SU-DHL-6 (cell line): ENCODE measurements at regions not wholly inside any gene's neighbourhood (a gene's known extent, or its start where the extent isn't known, plus 50 kb on each side); places are given as distances from the start of the nearest gene placed in this dataset.

Experiments
- H2AFZ ChIP-seq: fragments of 200-600 bp; sonication (generic); 2 replicates; pipeline ENCODE4 v1.6.1; 2014; ENCODE audit warnings: low read depth, mild to moderate bottlenecking, moderate library complexity, mixed read lengths, antibody characterized with exemption, low read length; ENCODE audit not compliant: severe bottlenecking
- H3F3A ChIP-seq: fragments of 200-600 bp; shearing (Covaris generic); 2 replicates; pipeline ENCODE4 v1.6.0; 2016; ENCODE audit warnings: antibody characterized with exemption, mild to moderate bottlenecking; ENCODE audit not compliant: insufficient read depth
- H3K27ac ChIP-seq: fragments of 200-600 bp; sonication (generic); 2 replicates; pipeline ENCODE4 v1.5.1; 2016; ENCODE audit warnings: low read depth, mild to moderate bottlenecking, low read length, moderate library complexity, mixed read lengths
- H3K27me3 ChIP-seq: fragments of 200-600 bp; sonication (generic), shearing (Covaris generic); 2 replicates; pipeline ENCODE4 v1.6.0; 2014; ENCODE audit warnings: mild to moderate bottlenecking, low read length
- H3K36me3 ChIP-seq: fragments of 200-600 bp; sonication (generic); 2 replicates; pipeline ENCODE4 v1.6.1; 2014; ENCODE audit warnings: mild to moderate bottlenecking, low read length, mixed read lengths
- H3K4me2 ChIP-seq: fragments of 300-600, 200-600 bp; shearing (Covaris generic), sonication (generic); 2 replicates; pipeline ENCODE4 v1.6.0; 2014; ENCODE audit warnings: low read length, low read depth, mild to moderate bottlenecking; ENCODE audit not compliant: poor library complexity, severe bottlenecking
- H3K4me3 ChIP-seq: fragments of 200-600 bp; sonication (generic); 2 replicates; pipeline ENCODE4 v1.5.1; 2014; ENCODE audit warnings: antibody characterized with exemption, low read length, mild to moderate bottlenecking, mixed read lengths; ENCODE audit not compliant: insufficient read depth, poor library complexity, severe bottlenecking
- H3K79me2 ChIP-seq: fragments of 200-600 bp; sonication (generic); 2 replicates; pipeline ENCODE4 v1.6.1; 2014; ENCODE audit warnings: mild to moderate bottlenecking, low read length, moderate library complexity; ENCODE audit not compliant: insufficient read depth
- H3K9ac ChIP-seq: fragments of 200-600 bp; sonication (generic); 2 replicates; pipeline ENCODE4 v1.7.0; 2014; ENCODE audit warnings: mild to moderate bottlenecking, low read length
- H3K9me2 ChIP-seq: fragments of 200-600 bp; sonication (generic); replicated peaks from 2 replicates; pipeline ENCODE4 v1.6.1; 2014; ENCODE audit warnings: low read length; ENCODE audit not compliant: insufficient read depth
- H3K9me3 ChIP-seq: fragments of 200-600 bp; sonication (generic); 2 replicates; pipeline ENCODE4 v1.6.1; 2014; ENCODE audit warnings: low read length, mixed read lengths; ENCODE audit not compliant: insufficient read depth
- H4K20me1 ChIP-seq: fragments of 200-600 bp; sonication (generic); 2 replicates; pipeline ENCODE4 v1.6.1; 2014; ENCODE audit warnings: low read depth, mild to moderate bottlenecking, antibody characterized with exemption, low read length, moderate library complexity, mixed read lengths
- EZH2phosphoT487 ChIP-seq: fragments of 200-600 bp; sonication (generic), shearing (Covaris generic); conservative IDR thresholded peaks from 2 replicates; pipeline ENCODE4 v1.6.1; 2018; ENCODE audit warnings: mild to moderate bottlenecking, antibody characterized with exemption, low read length, moderate library complexity, mixed read lengths
- TF ChIP-seq, protein P1 (sequence below): fragments of 200-600 bp; sonication (generic); IDR thresholded peaks from one replicate; pipeline ENCODE4 v1.5.1; 2017; ENCODE audit warnings: antibody characterized with exemption, mild to moderate bottlenecking, low read length, moderate library complexity; ENCODE audit not compliant: insufficient read depth, poor library complexity, severe bottlenecking

DNA sequence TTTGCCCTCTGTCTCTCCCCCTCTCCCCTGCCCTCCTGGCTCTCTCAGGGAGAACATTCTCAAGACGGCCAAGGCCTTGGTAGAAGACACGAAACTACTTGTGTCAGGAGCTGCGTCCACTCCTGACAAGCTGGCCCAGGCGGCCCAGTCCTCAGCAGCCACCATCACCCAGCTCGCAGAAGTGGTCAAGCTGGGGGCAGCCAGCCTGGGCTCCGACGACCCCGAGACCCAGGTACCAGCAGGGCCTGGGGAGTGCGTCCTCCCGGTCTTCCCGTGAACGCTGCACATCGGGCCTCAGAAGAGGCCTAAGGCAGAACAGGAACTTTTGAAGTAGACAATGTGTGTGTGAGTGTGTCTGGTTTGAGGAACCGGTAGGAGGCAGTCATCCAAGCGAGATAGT lies 245.4 kb upstream of the TPM1 start:
- H3K9ac ChIP-seq = no peak overlapping the region
- no peak overlapping the region for H2AFZ ChIP-seq
- H3F3A ChIP-seq = no peaks in the 10 kb centered on the region
- no peak overlapping the region for H3K4me2 ChIP-seq
- no peaks in the 10 kb centered on the region for H3K79me2 ChIP-seq
- H3K4me3 ChIP-seq = no peak overlapping the region
- H3K9me3 ChIP-seq = no peaks in the 10 kb centered on the region
- no peaks in the 10 kb centered on the region for H3K27me3 ChIP-seq
- TF ChIP-seq, protein P1, sequence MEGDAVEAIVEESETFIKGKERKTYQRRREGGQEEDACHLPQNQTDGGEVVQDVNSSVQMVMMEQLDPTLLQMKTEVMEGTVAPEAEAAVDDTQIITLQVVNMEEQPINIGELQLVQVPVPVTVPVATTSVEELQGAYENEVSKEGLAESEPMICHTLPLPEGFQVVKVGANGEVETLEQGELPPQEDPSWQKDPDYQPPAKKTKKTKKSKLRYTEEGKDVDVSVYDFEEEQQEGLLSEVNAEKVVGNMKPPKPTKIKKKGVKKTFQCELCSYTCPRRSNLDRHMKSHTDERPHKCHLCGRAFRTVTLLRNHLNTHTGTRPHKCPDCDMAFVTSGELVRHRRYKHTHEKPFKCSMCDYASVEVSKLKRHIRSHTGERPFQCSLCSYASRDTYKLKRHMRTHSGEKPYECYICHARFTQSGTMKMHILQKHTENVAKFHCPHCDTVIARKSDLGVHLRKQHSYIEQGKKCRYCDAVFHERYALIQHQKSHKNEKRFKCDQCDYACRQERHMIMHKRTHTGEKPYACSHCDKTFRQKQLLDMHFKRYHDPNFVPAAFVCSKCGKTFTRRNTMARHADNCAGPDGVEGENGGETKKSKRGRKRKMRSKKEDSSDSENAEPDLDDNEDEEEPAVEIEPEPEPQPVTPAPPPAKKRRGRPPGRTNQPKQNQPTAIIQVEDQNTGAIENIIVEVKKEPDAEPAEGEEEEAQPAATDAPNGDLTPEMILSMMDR = no peak
- no peak for TF ChIP-seq EZH2phosphoT487
- H3K9me2 ChIP-seq = no peaks in the 10 kb centered on the region
- H3K27ac ChIP-seq = no peak overlapping the region
- no peaks in the 10 kb centered on the region for H4K20me1 ChIP-seq
- H3K36me3 ChIP-seq = no peaks in the 10 kb centered on the region

DNA sequence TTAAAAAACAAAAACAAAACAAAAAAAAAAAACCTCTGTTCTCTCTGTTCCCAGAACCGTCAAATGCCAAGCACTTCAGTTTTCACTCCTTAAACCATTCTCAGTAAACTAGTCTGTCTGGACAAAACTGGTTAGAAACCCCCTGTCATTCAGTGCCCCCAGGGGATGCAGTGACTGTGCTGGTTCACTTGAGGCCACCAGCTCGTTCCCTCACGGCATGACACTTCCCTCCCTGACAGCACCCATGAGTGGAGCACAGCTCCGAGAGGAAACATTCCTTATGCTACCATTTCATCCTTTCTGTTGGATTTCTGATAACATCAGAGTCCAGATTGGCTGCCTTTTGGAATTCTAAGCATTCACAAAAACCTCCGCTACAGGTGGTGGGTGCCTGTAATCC lies 244.0 kb upstream of the TPM1 start:
- H3K4me3 ChIP-seq = no peak overlapping the region
- TF ChIP-seq, protein P1 = no peak
- TF ChIP-seq EZH2phosphoT487 = no peak
- H3K4me2 ChIP-seq = no peak overlapping the region

DNA sequence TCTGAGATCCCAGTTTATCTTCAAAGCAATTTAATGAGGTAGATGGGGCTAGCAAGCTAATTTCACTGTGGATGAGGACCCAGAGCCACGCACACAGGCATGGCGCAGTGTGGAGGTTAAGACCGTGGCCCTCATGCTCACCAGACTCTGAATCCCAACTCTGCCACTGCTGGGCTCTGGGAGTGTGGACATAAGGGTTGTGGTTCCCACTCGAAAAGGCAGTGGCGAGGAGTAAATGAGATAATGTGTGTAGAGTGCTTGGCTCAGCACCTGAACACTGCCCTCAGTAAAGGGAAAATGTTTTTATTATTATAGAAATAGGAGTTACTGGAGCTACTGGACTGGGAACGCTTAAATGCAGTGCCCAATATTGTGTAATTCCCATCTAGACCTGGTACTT lies 243.5 kb upstream of the TPM1 start:
- Histone ChIP-seq H3K9me3 (no peaks in the 10 kb centered on the region), H3K27me3 (no peaks in the 10 kb centered on the region), H3K27ac (no peak overlapping the region), H3K79me2 (no peaks in the 10 kb centered on the region), H3K36me3 (no peaks in the 10 kb centered on the region), H3K4me3 (no peak overlapping the region), H3K9ac (no peak overlapping the region), H3K4me2 (no peak overlapping the region), H3K9me2 (no peaks in the 10 kb centered on the region), H4K20me1 (no peaks in the 10 kb centered on the region), H2AFZ (no peak overlapping the region), H3F3A (no peaks in the 10 kb centered on the region)
- TF ChIP-seq, protein P1 = no peak
- no peak for TF ChIP-seq EZH2phosphoT487

More for the DNA sequence above, 244.0 kb upstream of the TPM1 start:
- Histone ChIP-seq H3K27me3 (no peaks in the 10 kb centered on the region), H3K9me3 (no peaks in the 10 kb centered on the region), H3K9me2 (no peaks in the 10 kb centered on the region), H2AFZ (no peak overlapping the region), H3K9ac (no peak overlapping the region), H4K20me1 (no peaks in the 10 kb centered on the region), H3K79me2 (no peaks in the 10 kb centered on the region), H3K36me3 (no peaks in the 10 kb centered on the region), H3F3A (no peaks in the 10 kb centered on the region), H3K27ac (no peak overlapping the region)
